B cell (primary cell): ENCODE measurements at regions not wholly inside any gene's neighbourhood (a gene's known extent, or its start where the extent isn't known, plus 50 kb on each side); places are given as distances from the start of the nearest gene placed in this dataset.

Experiments used
- EZH2 ChIP-seq: IDR thresholded peaks from 2 replicates; pipeline ENCODE4 v1.6.1; 2012; ENCODE audit warnings: borderline replicate concordance, low read depth, mild to moderate bottlenecking, moderate library complexity, low read length; ENCODE audit not compliant: insufficient read depth, poor library complexity, severe bottlenecking
- TF ChIP-seq, protein P1 (sequence below): fragments of 200-600 bp; IDR thresholded peaks from one replicate; pipeline ENCODE4 v1.8.0; 2022; ENCODE audit warnings: antibody characterized with exemption, mild to moderate bottlenecking

DNA sequence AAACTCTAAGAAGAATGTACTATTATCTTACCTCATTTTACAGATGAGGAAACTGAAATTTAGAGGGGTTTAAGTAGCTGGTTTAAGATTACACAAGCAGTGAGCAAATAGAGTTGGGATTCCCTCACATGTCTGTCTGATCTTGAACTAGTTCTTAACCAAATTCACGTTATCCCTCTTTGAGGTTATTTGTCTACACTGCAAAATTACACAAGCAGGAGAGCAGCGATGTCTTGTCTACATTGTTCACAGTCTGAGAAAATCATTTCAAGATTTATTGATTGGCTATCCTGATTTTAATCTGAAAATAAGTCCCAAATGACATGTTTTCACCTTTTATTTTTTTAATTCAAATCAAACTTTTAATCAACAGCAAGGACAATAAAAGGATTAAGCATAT, 56.9 kb downstream of the SOX9 start:
- TF ChIP-seq, protein P1, sequence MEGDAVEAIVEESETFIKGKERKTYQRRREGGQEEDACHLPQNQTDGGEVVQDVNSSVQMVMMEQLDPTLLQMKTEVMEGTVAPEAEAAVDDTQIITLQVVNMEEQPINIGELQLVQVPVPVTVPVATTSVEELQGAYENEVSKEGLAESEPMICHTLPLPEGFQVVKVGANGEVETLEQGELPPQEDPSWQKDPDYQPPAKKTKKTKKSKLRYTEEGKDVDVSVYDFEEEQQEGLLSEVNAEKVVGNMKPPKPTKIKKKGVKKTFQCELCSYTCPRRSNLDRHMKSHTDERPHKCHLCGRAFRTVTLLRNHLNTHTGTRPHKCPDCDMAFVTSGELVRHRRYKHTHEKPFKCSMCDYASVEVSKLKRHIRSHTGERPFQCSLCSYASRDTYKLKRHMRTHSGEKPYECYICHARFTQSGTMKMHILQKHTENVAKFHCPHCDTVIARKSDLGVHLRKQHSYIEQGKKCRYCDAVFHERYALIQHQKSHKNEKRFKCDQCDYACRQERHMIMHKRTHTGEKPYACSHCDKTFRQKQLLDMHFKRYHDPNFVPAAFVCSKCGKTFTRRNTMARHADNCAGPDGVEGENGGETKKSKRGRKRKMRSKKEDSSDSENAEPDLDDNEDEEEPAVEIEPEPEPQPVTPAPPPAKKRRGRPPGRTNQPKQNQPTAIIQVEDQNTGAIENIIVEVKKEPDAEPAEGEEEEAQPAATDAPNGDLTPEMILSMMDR: no peak
- TF ChIP-seq EZH2: no peak
